ENCODE measurements at regions not wholly inside any gene's neighbourhood (a gene's known extent, or its start where the extent isn't known, plus 50 kb on each side); places are given as distances from the start of the nearest gene placed in this dataset.
A peak's percentile ranks its signal among the peaks of the same experiment; 100 is the strongest.
"Not testable (repeated sequence)": the region's sequence is repeated elsewhere in the genome, so short reads cannot be mapped to it uniquely, and the experiment has no call there.

- DNase-seq (ENCODE audit: low read depth), result no peak
- no peak for TF ChIP-seq CTCF (IDR thresholded peaks at IDR 0.05; ENCODE audit: insufficient read depth, low read length, severe bottlenecking)
- Histone ChIP-seq H3K4me3 (ENCODE audit: low read depth, low read length) (no peak overlapping the region), H3K27me3 (ENCODE audit: control insufficient read depth, insufficient read depth, low read length) (no peaks in the 10 kb centered on the region), H3K36me3 (ENCODE audit: control insufficient read depth, insufficient read depth, low read length) (peaks cover 4% of the 10 kb centered on the region)
- FAIRE-seq, result no peak
Observed at GRCh38 chr5:168092209-168093185, 198.9 kb upstream of the WWC1 start.

GRCh38 chr5:168093200-168093910 is 198.1 kb upstream of the WWC1 start:
- FAIRE-seq (no peak), DNase-seq (ENCODE audit: low read depth) (no peak)
- no peak for TF ChIP-seq CTCF (IDR thresholded peaks at IDR 0.05; ENCODE audit: insufficient read depth, low read length, severe bottlenecking)
- H3K27me3 ChIP-seq (ENCODE audit: control insufficient read depth, insufficient read depth, low read length), result no peaks in the 10 kb centered on the region
- H3K4me3 ChIP-seq (ENCODE audit: low read depth, low read length), result no peak overlapping the region
- peaks cover 9% of the 10 kb centered on the region for H3K36me3 ChIP-seq (ENCODE audit: control insufficient read depth, insufficient read depth, low read length)

- peaks cover 6% of the 10 kb centered on the region for H3K36me3 ChIP-seq (ENCODE audit: control insufficient read depth, insufficient read depth, low read length)
- TF ChIP-seq CTCF (IDR thresholded peaks at IDR 0.05; ENCODE audit: insufficient read depth, low read length, severe bottlenecking), result no peak
Observed at GRCh38 chr5:168096525-168096924, 194.9 kb upstream of the WWC1 start.

GRCh38 chr5:168097876-168098653 is 193.4 kb upstream of the WWC1 start:
- Histone ChIP-seq H3K36me3 (ENCODE audit: control insufficient read depth, insufficient read depth, low read length) (peaks cover 6% of the 10 kb centered on the region), H3K27me3 (ENCODE audit: control insufficient read depth, insufficient read depth, low read length) (no peaks in the 10 kb centered on the region), H3K4me3 (ENCODE audit: low read depth, low read length) (no peak overlapping the region)
- DNase-seq (ENCODE audit: low read depth) (no peak), FAIRE-seq (no peak)
- no peak for TF ChIP-seq CTCF (IDR thresholded peaks at IDR 0.05; ENCODE audit: insufficient read depth, low read length, severe bottlenecking)

More at GRCh38 chr5:168096525-168096924, 194.9 kb upstream of the WWC1 start:
- Histone ChIP-seq H3K4me3 (ENCODE audit: low read depth, low read length) (no peak overlapping the region), H3K27me3 (ENCODE audit: control insufficient read depth, insufficient read depth, low read length) (no peaks in the 10 kb centered on the region)
- no peak for DNase-seq (ENCODE audit: low read depth)
- FAIRE-seq, result no peak

- Histone ChIP-seq H3K36me3 (ENCODE audit: control insufficient read depth, insufficient read depth, low read length) (peaks cover 9% of the 10 kb centered on the region), H3K27me3 (ENCODE audit: control insufficient read depth, insufficient read depth, low read length) (no peaks in the 10 kb centered on the region), H3K4me3 (ENCODE audit: low read depth, low read length) (no peak overlapping the region)
- FAIRE-seq, result peak; percentile 55
- no peak for TF ChIP-seq CTCF (IDR thresholded peaks at IDR 0.05; ENCODE audit: insufficient read depth, low read length, severe bottlenecking)
- DNase-seq (ENCODE audit: low read depth), result no peak
Observed at GRCh38 chr5:168101352-168101751, 190.1 kb upstream of the WWC1 start.

- not testable (repeated sequence) for FAIRE-seq
Observed at GRCh38 chr5:168103018-168103417, 188.4 kb upstream of the WWC1 start.

More at GRCh38 chr5:168103018-168103417, 188.4 kb upstream of the WWC1 start:
- H3K4me3 ChIP-seq (ENCODE audit: low read depth, low read length); H3K36me3 ChIP-seq (ENCODE audit: control insufficient read depth, insufficient read depth, low read length); DNase-seq (ENCODE audit: low read depth); H3K27me3 ChIP-seq (ENCODE audit: control insufficient read depth, insufficient read depth, low read length): not testable (repeated sequence)

All from bronchial epithelial cell (primary cell).